Anterior cingulate cortex (tissue), 58 donors: ENCODE measurements at regions not wholly inside any gene's neighbourhood (a gene's known extent, or its start where the extent isn't known, plus 50 kb on each side); places are given as distances from the start of the nearest gene placed in this dataset.

Source experiments
- DNase-seq, 58 donors: peaks; one replicate each; lab custom pipeline; 2025; lab: John Stamatoyannopoulos, UW

GRCh38 chr11:110896358-110896757 lies 184.1 kb upstream of the ARHGAP20 start:
- DNase-seq = no peak

DNA sequence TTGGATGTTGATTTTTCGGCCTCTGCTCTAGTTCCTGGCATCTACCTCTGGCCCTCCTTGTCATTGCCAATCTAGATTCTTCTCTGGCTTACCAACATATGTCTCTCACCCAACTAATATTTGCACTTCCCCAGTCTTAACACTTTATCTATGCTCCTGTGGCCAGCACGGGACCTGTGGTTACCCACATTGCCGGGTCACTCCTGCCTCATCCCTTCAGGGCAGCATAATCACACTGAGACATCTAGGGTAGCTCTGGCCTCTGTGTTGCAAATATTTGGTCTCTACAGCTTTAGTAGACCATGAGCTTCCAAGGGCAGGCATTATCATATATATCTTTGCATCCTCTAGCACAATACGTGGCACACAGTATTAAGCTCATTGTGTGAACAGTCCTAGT lies 182.0 kb upstream of the ARHGAP20 start:
- DNase-seq = no peak

GRCh38 chr11:110892741-110893285 lies 180.6 kb upstream of the ARHGAP20 start:
- no peak for DNase-seq

- DNase-seq = no peak
Measured at GRCh38 chr11:110891411-110891810, 179.2 kb upstream of the ARHGAP20 start.

GRCh38 chr11:110890995-110891394 lies 178.8 kb upstream of the ARHGAP20 start:
- no peak for DNase-seq

- DNase-seq = no peak
Measured at GRCh38 chr11:110886288-110886970, 174.2 kb upstream of the ARHGAP20 start.

- DNase-seq = peak in 8 of 58 donors; percentile 1 to 41 (median 6)
Measured at GRCh38 chr11:110883256-110883655, 171.0 kb upstream of the ARHGAP20 start.

GRCh38 chr11:110878513-110878912 lies 166.3 kb upstream of the ARHGAP20 start:
- no peak for DNase-seq

DNA sequence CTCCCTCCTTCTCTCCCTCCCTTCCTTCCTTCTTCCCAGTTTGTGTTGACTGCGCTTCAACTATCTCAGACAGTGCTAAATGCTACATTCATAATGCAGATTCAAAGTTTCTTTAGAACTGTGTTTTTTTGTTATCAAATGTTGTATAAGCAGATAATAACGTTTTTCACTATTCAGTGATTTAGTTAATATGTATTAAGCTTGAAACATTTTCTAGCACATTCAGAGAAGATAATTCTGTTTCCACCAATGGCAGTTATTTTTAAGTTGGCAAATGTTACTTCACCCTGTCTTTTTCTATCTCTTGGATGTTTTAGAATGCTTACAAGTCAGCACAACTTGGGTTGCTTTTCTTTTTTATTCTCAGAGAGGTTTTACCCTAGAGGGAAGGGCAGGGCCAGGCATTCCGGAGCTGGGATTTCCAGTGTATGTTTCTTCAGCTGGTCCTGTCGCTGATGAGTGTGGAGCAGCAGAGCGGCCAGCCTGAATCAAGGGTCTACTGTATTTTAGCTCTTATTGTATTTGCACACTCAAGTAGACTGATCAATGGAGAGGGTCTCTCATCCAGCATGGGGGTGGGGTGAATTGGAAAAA lies 162.3 kb upstream of the ARHGAP20 start:
- no peak for DNase-seq

DNA sequence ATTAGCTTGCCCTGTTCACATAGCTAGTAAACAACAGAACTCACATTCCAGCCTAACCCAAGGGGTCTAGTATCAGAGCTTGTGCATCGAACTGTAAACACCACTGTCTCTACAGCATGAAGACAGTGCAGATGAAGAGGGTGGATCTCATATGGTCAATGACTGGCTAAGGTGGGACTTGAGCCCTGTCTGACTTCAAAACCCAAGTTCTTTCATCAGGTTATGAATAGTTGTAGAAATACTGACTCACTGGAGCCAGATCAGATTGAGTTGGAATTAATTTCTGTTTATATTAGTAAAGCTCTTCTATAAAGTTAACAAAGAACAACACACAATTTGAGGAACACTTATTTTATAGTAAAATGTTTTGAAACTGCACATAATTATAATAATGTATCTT lies 161.7 kb upstream of the ARHGAP20 start:
- no peak for DNase-seq

- DNase-seq = no peak
Measured at GRCh38 chr11:110870816-110871522, 158.7 kb upstream of the ARHGAP20 start.

- no peak for DNase-seq
Measured at GRCh38 chr11:110867951-110868350, 155.7 kb upstream of the ARHGAP20 start.

- DNase-seq = no peak
Measured at GRCh38 chr11:110866081-110866480, 153.8 kb upstream of the ARHGAP20 start.

GRCh38 chr11:110862407-110862806 lies 150.2 kb upstream of the ARHGAP20 start:
- no peak for DNase-seq

DNA sequence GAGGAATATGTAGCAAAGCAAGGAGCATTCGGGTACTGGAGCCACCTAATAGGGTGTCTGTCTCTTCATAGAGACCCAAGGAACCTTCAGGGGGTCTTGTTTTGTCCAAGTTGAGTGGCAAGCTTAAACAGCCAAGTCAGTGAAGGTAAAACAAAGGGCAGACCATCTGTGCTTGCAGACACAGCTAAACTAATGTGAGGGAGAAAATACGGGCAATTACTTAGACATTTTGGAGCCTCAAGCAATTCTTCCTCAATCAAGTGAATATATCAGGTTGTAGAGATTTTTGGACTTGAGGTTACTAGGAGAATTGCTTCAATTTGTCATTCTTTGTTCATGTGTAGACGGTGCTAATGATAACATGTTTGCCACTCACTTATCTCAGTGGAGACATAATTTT lies 148.2 kb upstream of the ARHGAP20 start:
- no peak for DNase-seq

- no peak for DNase-seq
Measured at GRCh38 chr11:110859998-110860397, 147.8 kb upstream of the ARHGAP20 start.

- DNase-seq = no peak
Measured at GRCh38 chr11:110859240-110859840, 147.1 kb upstream of the ARHGAP20 start.

DNA sequence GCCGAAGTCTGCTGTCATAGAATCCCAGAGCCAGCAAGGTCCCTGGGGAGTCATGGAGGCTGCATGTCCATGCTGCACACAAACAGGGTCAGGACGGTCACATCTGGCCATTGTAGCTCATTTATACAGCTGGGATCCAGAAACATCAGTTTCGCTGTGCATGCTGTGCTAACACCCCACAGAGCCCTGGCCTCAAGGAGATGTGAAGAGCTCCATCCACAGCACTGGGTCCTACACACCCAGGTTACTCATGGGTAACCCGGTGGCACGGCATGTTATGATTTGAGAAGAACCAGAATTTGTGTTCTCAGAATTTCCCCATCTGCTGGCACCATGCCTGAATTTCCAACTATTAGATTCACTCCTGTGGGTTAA lies 146.3 kb upstream of the ARHGAP20 start:
- DNase-seq = no peak

GRCh38 chr11:110857892-110858546 lies 145.8 kb upstream of the ARHGAP20 start:
- DNase-seq = no peak

DNA sequence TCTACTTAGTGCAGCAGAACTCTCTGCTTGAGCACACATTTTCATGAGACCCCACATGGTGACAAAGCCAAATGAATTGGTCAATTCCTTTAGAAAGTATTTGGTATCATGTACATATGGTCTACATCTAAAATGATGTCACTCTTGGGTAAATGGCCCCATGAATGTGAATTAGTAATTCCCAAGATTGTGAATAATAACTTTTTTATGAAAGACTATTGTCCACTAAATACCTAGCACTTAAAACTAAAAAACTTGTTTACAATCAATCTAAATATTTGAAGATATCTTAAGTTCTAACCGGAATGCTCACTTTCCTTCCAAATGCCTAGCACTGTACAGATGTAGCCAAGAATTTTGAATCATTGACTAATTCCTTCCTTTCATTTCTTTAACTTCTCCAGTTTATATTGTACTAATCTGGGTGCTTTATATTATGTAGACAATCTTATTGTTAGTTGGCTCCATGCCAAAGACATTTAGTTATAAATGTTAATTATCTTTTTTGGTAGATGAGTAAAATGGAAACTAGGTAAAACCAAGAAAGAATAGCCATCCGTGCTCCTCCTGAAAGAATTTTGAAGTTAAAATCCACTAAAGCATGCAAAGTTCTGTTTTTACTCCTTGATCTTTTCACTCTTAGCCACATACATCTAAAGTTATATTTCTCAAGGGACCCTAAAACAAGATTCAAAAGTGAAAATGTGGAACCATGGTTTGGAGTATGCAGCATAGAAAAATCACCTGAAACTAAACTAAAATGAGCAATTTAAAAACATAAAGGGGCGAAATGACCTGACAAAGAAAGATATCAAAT lies 145.0 kb upstream of the ARHGAP20 start:
- DNase-seq = no peak
